ENCODE measurements at regions not wholly inside any gene's neighbourhood (a gene's known extent, or its start where the extent isn't known, plus 50 kb on each side); places are given as distances from the start of the nearest gene placed in this dataset.

DNA sequence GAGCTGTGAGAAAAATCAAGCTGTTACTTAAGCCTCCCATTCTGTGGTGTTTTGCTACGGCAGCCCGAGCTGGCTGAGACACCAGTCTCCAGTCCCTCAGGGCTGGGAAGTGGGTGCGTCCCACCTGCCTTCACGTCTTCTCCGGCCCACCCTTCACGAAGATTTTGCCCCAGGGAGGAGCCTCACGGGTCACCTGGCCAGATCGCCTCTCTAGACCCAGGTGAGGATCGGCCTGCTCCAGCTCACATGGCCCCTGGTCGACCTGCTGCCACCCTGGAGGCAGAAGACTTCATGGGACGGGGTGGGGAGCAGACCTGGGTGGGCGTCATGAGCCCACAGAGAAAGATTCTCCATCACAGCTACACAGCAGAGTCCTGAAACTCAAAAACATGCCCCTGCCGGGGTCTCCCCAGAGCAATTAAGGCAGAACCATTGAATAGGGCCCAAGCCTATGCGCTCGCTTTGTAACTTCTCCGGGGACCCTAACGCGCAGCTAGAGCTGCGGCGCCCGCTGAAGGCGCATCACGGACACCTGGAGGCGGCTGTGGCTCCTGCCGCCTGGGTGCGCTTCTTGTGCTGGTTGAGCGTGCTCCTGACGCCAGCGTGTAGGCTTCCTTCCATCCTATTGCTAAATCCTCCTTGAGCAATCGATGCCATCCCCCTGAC lies 92.6 kb upstream of the ALDH1A3 start:
- no peaks in the 10 kb centered on the region for H3K36me3 Mint-ChIP-seq (ENCODE audit: insufficient read depth)
- no peak for ATAC-seq
- no peak for DNase-seq
- peaks cover 8% of the 10 kb centered on the region for H3K27me3 Mint-ChIP-seq (ENCODE audit: low read depth)
- H3K4me1 Mint-ChIP-seq (ENCODE audit: low read depth) = no peaks in the 10 kb centered on the region
- no peaks in the 10 kb centered on the region for H3K9me3 Mint-ChIP-seq
- H3K4me3 Mint-ChIP-seq = no peak overlapping the region

DNA sequence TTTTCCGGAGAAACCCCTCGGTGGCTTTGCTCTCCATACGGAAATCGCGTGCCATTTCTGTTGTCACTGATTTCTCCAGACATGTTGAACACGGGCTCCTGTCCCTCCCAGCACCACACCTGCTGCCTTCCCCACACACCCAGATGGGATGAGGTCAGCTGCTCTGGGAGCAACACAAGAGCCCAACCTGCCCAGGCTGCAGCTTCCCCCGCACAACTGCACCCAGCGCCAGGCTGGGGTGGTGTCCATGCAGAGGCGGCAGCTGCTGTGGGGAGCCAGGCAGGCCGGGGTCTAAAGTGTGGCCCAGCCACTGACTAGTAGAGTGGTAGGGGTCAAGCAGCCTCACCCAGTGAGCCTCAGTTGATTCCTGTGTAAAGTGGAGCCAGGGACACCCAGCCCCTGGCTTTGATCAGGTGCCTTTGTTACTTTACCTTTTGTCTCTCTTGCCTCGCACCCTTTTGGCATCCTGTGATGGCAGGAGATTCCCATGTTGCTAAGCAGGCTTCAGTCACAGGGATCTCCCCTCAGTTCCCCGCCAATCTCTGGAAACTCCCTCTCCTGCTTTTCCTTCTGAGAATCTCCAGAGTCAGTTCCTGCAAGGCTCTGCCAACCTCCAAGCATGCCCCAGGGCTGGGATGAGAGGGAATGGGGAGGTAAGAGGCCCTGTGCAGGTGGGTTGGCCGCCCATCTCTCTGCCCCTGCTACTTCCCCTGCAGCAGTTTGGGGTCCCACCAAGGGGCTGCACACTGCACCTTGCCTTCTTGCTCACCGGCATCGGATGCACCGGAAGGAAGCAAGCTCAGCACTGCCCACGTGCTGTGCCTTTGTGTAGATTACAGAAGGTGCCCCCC lies 91.8 kb upstream of the ALDH1A3 start:
- DNase-seq (no peak), ATAC-seq (no peak)
- no peaks in the 10 kb centered on the region for H3K36me3 Mint-ChIP-seq (ENCODE audit: insufficient read depth)
- no peak overlapping the region for H3K4me3 Mint-ChIP-seq
- H3K9me3 Mint-ChIP-seq = no peaks in the 10 kb centered on the region
- H3K4me1 Mint-ChIP-seq (ENCODE audit: low read depth) = no peaks in the 10 kb centered on the region
- H3K27me3 Mint-ChIP-seq (ENCODE audit: low read depth) = peaks cover 11% of the 10 kb centered on the region

DNA sequence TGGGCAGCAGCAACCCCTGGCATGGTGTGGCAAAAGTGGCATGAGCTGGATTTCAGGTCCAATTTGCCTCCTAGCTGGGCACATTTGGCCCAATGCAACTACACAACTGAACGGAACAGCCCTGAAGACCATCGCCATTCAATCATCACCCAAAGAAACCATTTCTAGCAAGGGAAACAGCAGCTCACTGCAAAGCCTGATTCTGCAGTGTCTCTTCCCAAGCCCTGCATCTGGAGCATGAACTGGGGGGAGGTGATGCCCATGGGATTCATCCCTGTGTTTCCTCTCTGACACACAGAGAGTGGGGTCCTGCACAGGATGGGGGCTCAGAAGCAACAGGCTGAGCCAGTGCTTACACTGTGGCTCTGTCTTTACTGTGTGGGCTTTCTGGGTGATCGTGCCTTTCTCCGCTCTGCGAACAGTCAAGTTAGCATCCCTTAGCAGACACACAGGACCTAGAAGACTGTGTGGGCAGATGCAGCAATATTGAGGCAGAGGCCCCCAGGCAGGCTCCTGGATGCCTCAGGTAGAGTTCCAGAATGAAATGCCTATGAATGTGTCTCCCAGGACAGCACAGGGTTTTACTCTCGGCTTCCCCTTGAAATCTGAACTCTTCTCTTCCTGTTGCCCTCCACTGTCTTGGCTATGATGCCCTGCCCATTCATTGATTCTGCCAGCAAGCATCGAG lies 91.1 kb upstream of the ALDH1A3 start:
- ATAC-seq (no peak), DNase-seq (no peak)
- H3K4me3 Mint-ChIP-seq = no peak overlapping the region
- no peaks in the 10 kb centered on the region for H3K36me3 Mint-ChIP-seq (ENCODE audit: insufficient read depth)
- H3K9me3 Mint-ChIP-seq = no peaks in the 10 kb centered on the region
- H3K4me1 Mint-ChIP-seq (ENCODE audit: low read depth) = no peaks in the 10 kb centered on the region
- H3K27me3 Mint-ChIP-seq (ENCODE audit: low read depth) = peaks cover 11% of the 10 kb centered on the region

DNA sequence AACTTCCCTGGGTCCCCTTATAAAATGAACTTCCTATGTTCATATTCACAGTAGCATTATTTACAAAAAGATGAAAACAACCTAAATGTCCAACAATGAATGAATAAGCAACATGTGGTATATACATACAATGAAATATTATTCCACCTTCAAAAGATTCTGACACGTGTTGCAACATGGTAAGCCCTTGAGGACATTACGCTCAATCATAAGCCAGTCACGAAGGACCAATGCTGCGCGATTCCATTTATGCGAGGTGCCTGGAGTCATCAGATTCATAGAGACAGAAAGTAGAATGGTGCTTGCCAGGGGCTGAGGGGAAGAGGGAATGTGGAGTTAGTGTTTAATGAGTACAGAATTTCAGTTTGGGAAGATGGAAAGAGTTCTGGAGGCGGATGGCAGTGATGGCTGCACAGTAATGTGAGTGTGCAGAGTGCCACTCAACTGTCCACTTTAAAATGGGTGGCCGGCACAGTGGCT lies 88.8 kb upstream of the ALDH1A3 start:
- Mint-ChIP-seq H3K36me3 (ENCODE audit: insufficient read depth) (no peaks in the 10 kb centered on the region), H3K27me3 (ENCODE audit: low read depth) (peaks cover 11% of the 10 kb centered on the region), H3K4me1 (ENCODE audit: low read depth) (no peaks in the 10 kb centered on the region), H3K9me3 (no peaks in the 10 kb centered on the region), H3K4me3 (no peak overlapping the region)
- no peak for DNase-seq
- no peak for ATAC-seq

DNA sequence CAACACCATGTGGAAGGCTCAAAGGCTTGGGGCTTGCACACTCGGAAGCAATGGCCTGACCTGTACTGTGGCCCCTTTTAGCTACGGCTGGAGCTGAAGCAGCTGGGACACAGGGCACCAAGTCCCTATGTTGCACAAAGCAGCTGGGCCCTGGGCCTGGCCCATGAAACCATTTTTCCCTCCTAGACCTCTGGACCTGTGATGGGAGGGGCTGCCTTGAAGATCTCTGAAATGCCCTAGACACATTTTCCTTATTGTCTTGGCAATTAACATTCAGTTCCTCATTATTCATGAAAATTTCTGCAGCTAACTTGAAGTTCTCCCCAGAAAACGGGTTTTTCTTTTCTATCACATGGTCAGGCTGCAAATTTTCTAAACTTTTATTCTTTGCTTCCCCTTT lies 85.6 kb upstream of the ALDH1A3 start:
- no peak overlapping the region for H3K4me3 Mint-ChIP-seq
- no peak for DNase-seq
- no peaks in the 10 kb centered on the region for H3K36me3 Mint-ChIP-seq (ENCODE audit: insufficient read depth)
- peaks cover 12% of the 10 kb centered on the region for H3K27me3 Mint-ChIP-seq (ENCODE audit: low read depth)
- H3K4me1 Mint-ChIP-seq (ENCODE audit: low read depth) = no peaks in the 10 kb centered on the region
- no peaks in the 10 kb centered on the region for H3K9me3 Mint-ChIP-seq
- no peak for ATAC-seq

DNA sequence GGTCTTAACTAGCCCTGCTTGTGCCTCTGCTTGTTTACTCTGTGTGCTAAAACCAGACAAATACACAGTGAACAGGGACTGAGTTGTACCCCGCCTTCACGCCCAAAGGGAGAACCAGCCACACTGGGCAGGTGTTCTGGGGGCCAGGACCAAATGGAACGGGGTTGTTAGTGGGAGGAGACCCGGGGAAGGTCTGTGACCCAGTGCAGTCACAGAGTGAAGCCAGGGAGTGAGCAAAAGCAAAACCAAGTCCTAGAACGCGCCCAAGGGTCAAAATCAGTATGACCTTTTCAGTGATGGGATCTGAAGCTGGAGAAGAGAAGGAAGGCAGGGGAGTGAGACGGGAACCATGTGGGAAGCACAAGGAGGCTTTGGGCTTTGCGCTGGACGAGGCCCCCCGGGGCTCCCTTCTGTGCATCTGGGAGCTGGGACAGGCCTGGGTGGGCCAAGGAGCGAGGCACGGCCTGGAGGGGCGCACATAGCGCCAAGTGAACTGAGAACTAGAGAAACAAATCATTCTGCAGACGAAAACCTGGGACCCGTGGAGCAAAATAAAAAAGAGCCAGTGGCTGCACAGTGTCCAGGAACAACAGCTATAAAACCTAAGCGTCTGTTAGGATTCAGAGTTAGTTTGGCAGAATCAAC lies 78.3 kb upstream of the ALDH1A3 start:
- H3K4me1 Mint-ChIP-seq (ENCODE audit: low read depth) = no peaks in the 10 kb centered on the region

DNA sequence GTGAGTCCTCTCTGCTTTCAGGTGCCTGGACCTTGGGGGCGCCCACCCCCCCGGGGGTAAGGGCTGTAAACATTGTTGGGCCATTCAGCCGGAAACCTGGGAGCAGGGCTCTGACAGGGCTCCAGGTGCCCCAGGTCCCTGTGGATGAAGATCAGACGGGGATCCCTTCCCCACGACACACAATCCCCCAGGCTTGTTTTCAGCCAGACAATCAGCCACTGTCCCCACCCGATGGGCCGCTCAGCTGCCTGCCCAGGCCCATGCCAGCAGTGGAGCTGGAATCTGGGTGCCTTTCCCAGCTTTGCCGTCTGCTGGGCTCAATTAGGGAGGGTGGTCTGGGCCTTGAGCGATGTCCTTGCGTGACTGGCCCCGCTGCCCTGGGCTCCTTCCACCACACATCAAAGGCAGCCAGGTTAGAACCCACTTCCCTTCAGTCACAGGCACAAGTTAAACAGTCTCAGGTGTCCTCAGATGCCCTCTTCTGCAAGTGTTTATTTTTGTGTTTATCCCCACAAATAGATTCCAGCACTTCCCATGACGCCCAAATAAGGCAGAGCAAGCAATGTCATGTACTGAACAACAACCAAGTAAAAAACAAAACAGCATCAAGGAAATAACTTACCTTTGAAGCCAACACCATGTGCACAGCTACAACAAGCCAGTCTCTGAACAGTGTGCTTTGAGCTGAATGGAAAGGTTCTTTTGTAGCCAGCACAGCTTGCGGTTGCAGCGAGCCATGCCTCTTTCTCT lies 77.0 kb upstream of the ALDH1A3 start:
- peaks cover 1% of the 10 kb centered on the region for H3K27me3 Mint-ChIP-seq (ENCODE audit: low read depth)
- H3K36me3 Mint-ChIP-seq (ENCODE audit: insufficient read depth) = no peaks in the 10 kb centered on the region
- H3K4me1 Mint-ChIP-seq (ENCODE audit: low read depth) = no peaks in the 10 kb centered on the region
- DNase-seq = no peak
- H3K4me3 Mint-ChIP-seq = no peak overlapping the region
- ATAC-seq = no peak
- peaks cover 8% of the 10 kb centered on the region for H3K9me3 Mint-ChIP-seq

More for the DNA sequence above, 78.3 kb upstream of the ALDH1A3 start:
- peaks cover 1% of the 10 kb centered on the region for H3K27me3 Mint-ChIP-seq (ENCODE audit: low read depth)
- no peaks in the 10 kb centered on the region for H3K36me3 Mint-ChIP-seq (ENCODE audit: insufficient read depth)
- no peak for DNase-seq
- peaks cover 7% of the 10 kb centered on the region for H3K9me3 Mint-ChIP-seq
- no peak for ATAC-seq
- no peak overlapping the region for H3K4me3 Mint-ChIP-seq

DNA sequence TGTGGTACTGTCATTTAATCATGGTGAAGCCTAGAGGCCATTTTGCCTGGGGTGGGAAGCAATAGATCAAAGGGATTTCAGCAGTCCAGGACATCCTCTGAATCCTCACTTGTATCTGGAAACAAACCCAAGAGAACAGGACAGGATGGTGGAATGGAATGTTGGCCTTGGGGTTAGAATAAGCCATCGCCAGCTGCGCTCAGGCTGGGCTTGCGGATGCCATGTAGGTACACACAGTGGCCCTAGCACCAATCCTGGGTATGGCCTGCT lies 76.5 kb upstream of the ALDH1A3 start:
- peaks cover 8% of the 10 kb centered on the region for H3K9me3 Mint-ChIP-seq
- H3K36me3 Mint-ChIP-seq (ENCODE audit: insufficient read depth) = no peaks in the 10 kb centered on the region
- ATAC-seq (no peak), DNase-seq (no peak)
- H3K27me3 Mint-ChIP-seq (ENCODE audit: low read depth) = peaks cover 1% of the 10 kb centered on the region
- H3K4me1 Mint-ChIP-seq (ENCODE audit: low read depth) = no peaks in the 10 kb centered on the region
- H3K4me3 Mint-ChIP-seq = no peak overlapping the region

DNA sequence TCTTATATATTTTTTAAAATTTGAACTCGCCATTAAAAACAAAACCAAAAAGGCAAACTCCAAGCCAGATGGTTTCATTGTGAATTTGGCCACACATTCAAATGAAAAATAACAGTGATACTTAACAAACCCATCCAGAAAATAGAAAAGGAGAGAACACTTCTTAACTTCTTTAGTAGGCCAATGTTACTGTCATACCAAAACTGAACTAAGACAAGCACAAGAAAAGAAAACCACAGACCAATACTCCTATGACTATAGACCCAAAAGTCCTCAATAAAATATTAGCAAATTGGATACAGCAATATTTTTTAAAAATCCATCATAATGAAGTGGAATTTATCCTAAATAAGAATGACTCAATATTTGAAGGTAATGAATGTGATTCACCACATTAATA lies 73.5 kb upstream of the ALDH1A3 start:
- H3K4me3 Mint-ChIP-seq = no peak overlapping the region
- peaks cover 8% of the 10 kb centered on the region for H3K9me3 Mint-ChIP-seq
- no peaks in the 10 kb centered on the region for H3K36me3 Mint-ChIP-seq (ENCODE audit: insufficient read depth)
- DNase-seq = no peak
- no peaks in the 10 kb centered on the region for H3K4me1 Mint-ChIP-seq (ENCODE audit: low read depth)
- H3K27me3 Mint-ChIP-seq (ENCODE audit: low read depth) = peaks cover 1% of the 10 kb centered on the region
- ATAC-seq = no peak

DNA sequence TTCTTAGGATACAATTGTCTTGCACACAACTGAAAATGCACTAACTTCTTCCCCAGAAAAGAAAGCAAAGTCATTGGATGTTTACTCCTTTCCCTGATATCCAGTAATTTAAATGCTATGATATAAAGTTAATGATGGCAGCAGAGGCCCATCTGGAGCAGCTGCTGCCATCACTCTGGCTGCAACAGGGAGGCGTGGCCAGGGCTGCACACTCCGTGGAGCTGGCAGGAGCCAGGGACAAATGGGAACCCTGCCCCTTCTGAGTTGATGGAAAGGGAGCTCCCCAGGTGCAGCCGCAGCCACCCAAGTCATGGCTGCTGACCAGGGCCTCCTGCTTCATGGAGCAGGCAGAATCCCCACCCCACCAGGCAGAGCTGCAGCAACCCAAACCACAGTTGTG lies 72.6 kb upstream of the ALDH1A3 start:
- Mint-ChIP-seq H3K4me3 (no peak overlapping the region), H3K36me3 (ENCODE audit: insufficient read depth) (no peaks in the 10 kb centered on the region), H3K4me1 (ENCODE audit: low read depth) (no peaks in the 10 kb centered on the region), H3K27me3 (ENCODE audit: low read depth) (peaks cover 1% of the 10 kb centered on the region), H3K9me3 (peaks cover 8% of the 10 kb centered on the region)
- DNase-seq (no peak), ATAC-seq (no peak)

DNA sequence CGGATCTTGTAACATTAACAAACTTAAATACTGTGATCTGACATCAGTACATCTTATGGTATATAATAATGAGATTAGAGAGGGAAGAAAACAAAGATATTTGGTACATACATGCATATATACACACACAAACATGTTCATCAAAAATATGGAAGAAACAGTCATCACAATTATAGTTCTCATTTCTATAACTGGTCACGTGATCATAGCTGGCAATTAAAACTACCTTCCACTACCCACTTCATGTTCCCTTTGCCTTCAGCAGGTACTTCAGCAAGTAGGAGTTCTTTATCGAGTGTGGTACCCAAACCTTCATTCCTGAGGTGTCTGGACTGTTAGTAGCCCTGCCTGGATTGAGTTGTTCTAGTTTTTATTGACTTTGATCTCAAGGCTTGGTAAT lies 70.9 kb upstream of the ALDH1A3 start:
- H3K27me3 Mint-ChIP-seq (ENCODE audit: low read depth) = peaks cover 1% of the 10 kb centered on the region
- DNase-seq = no peak
- H3K36me3 Mint-ChIP-seq (ENCODE audit: insufficient read depth) = no peaks in the 10 kb centered on the region
- no peak for ATAC-seq
- H3K9me3 Mint-ChIP-seq = peaks cover 8% of the 10 kb centered on the region
- H3K4me3 Mint-ChIP-seq = no peak overlapping the region
- no peaks in the 10 kb centered on the region for H3K4me1 Mint-ChIP-seq (ENCODE audit: low read depth)

DNA sequence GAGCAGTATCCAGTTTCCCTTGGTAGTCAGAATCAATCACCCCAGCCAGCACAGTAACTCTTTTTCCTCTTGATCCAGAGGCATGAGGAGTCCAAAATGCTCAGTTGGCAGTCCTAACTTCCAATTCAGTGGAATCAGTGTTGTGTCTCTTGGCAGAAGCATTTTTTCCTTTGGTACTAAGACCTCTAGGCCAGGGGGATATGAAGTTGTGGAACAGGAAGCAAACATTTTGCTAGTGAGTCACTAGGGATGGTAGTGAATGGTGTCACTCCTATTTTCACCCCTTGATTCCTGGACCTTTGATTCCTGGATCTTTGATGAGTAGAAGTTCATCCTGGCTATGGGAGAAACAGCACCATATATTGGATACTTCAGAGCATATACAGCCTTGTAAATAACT lies 70.5 kb upstream of the ALDH1A3 start:
- peaks cover 1% of the 10 kb centered on the region for H3K27me3 Mint-ChIP-seq (ENCODE audit: low read depth)
- ATAC-seq (no peak), DNase-seq (no peak)
- H3K4me1 Mint-ChIP-seq (ENCODE audit: low read depth) = no peaks in the 10 kb centered on the region
- H3K9me3 Mint-ChIP-seq = peaks cover 8% of the 10 kb centered on the region
- no peak overlapping the region for H3K4me3 Mint-ChIP-seq
- no peaks in the 10 kb centered on the region for H3K36me3 Mint-ChIP-seq (ENCODE audit: insufficient read depth)

DNA sequence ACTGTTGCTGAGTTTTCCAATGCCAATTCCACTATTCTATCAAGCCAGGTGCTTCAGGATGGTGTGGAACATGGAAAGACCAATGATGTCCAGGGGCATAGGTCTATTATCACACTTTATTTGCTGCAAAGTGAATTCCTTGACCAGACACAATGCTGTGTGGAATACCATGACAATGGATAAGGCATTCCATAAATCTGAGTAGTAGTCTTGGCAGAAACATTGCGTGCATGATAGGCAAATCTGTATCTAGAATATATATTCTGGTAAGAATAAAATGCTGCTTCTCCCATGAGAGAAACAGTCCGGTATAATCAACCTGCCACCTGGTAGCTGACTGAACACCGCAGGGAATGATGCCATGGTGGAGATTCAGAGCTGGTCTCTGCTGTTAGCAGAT lies 70.0 kb upstream of the ALDH1A3 start:
- H3K4me1 Mint-ChIP-seq (ENCODE audit: low read depth) = no peaks in the 10 kb centered on the region
- no peak overlapping the region for H3K4me3 Mint-ChIP-seq
- H3K9me3 Mint-ChIP-seq = peaks cover 8% of the 10 kb centered on the region
- no peak for DNase-seq
- peaks cover 1% of the 10 kb centered on the region for H3K27me3 Mint-ChIP-seq (ENCODE audit: low read depth)
- H3K36me3 Mint-ChIP-seq (ENCODE audit: insufficient read depth) = no peaks in the 10 kb centered on the region
- ATAC-seq = no peak

DNA sequence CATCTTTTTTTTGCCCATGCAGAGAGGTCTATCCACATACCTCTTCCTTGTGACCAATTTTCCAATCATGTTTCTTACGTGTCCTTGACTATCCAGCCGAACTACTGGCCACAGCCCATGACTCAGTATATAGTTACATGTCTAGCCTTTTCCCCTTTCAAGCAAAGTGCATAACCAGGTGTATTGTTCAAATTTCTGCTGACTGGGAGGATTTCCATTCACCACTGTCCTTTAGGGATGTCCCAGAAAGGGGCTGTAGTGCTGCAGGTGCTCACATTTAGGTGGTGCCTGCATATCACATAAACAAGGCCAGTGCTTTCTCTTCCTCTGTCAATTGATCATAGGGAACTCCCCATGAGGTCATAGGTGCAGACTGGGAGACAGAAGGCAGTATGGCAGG lies 69.4 kb upstream of the ALDH1A3 start:
- ATAC-seq (no peak), DNase-seq (no peak)
- H3K36me3 Mint-ChIP-seq (ENCODE audit: insufficient read depth) = no peaks in the 10 kb centered on the region
- H3K27me3 Mint-ChIP-seq (ENCODE audit: low read depth) = peaks cover 1% of the 10 kb centered on the region
- H3K4me3 Mint-ChIP-seq = no peak overlapping the region
- H3K4me1 Mint-ChIP-seq (ENCODE audit: low read depth) = no peaks in the 10 kb centered on the region
- H3K9me3 Mint-ChIP-seq = peaks cover 9% of the 10 kb centered on the region
